ENCODE measurements at regions not wholly inside any gene's neighbourhood (a gene's known extent, or its start where the extent isn't known, plus 50 kb on each side); places are given as distances from the start of the nearest gene placed in this dataset.

- no peaks in the 10 kb centered on the region for H3K27me3 ChIP-seq
- H3K36me3 ChIP-seq, result no peaks in the 10 kb centered on the region
- TF ChIP-seq, protein P1, sequence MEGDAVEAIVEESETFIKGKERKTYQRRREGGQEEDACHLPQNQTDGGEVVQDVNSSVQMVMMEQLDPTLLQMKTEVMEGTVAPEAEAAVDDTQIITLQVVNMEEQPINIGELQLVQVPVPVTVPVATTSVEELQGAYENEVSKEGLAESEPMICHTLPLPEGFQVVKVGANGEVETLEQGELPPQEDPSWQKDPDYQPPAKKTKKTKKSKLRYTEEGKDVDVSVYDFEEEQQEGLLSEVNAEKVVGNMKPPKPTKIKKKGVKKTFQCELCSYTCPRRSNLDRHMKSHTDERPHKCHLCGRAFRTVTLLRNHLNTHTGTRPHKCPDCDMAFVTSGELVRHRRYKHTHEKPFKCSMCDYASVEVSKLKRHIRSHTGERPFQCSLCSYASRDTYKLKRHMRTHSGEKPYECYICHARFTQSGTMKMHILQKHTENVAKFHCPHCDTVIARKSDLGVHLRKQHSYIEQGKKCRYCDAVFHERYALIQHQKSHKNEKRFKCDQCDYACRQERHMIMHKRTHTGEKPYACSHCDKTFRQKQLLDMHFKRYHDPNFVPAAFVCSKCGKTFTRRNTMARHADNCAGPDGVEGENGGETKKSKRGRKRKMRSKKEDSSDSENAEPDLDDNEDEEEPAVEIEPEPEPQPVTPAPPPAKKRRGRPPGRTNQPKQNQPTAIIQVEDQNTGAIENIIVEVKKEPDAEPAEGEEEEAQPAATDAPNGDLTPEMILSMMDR (IDR thresholded peaks at IDR 0.05), result no peak
- TF ChIP-seq POLR2AphosphoS5 (IDR thresholded peaks at IDR 0.05) (no peak), POLR2A (IDR thresholded peaks at IDR 0.05) (no peak)
- H3K4me3 ChIP-seq, result no peak overlapping the region
- 70 to 78% methylated on average over 2 of the region's 2 CpGs for WGBS, 2 donors
- no peaks in the 10 kb centered on the region for H3K9me3 ChIP-seq
- H3K27ac ChIP-seq, result no peak overlapping the region
- H3K4me1 ChIP-seq, result peaks cover 0 to 4% (median 0%) of the 10 kb centered on the region in 4 donors
- DNase-seq, result no peak
- intact Hi-C loops (cut with DNase I), result no loop called here
Measured at GRCh38 chr7:52955522-52955921, 79.9 kb upstream of the POM121L12 start.

DNA sequence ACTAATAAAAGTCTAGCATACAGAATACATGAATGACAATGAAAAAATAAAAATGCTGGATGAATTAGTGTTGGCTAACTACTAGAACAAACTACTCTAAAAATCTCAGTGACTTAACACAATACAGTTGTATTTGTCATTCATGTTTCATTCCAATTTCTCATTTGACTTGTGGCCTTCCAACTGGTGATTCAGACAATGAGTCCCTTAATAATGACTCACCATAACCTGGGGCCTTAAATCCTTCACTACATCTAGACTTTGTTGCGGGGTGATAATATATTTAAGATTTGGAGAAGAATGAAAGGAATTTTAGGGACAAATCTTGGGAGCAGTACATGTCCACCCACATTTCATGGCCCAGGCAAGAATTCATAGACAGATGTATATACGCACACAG, 90.5 kb upstream of the POM121L12 start:
- 79 to 87% methylated on average over 2 of the region's 2 CpGs for whole genome bisulfite sequencing, 2 donors
- intact Hi-C loops (cut with DNase I), result no loop called here
- no peak overlapping the region for H3K4me3 ChIP-seq
- no peaks in the 10 kb centered on the region for H3K4me1 ChIP-seq
- no peaks in the 10 kb centered on the region for H3K27me3 ChIP-seq
- no peaks in the 10 kb centered on the region for H3K36me3 ChIP-seq
- no peak for DNase-seq
- TF ChIP-seq POLR2A (IDR thresholded peaks at IDR 0.05), result no peak
- TF ChIP-seq POLR2AphosphoS5 (IDR thresholded peaks at IDR 0.05), result no peak
- no peak for TF ChIP-seq EP300 (IDR thresholded peaks at IDR 0.05)
- TF ChIP-seq, protein P1 (IDR thresholded peaks at IDR 0.05), result no peak
- H3K9me3 ChIP-seq, result peaks cover 0 to 2% (median 0%) of the 10 kb centered on the region in 4 donors
- no peak overlapping the region for H3K27ac ChIP-seq

DNA sequence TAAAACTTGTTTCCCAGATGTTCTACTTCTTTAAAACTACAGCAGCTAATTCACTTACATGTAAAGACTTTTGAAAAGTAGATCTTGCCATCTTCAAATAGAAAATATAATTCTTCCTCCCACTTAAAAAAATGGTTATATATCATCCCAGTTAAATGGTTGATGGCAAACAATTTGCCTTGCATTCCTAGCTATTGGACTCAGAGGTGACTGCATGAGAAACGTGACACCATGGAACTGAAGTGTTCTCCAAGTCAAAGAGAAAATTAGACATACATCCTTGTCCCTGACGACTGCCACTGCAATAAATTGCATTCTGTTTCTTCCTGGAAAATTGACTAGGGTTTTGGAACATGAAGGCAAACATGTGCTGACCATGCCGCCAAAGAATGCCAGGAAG, 95.0 kb upstream of the POM121L12 start:
- Histone ChIP-seq H3K27me3 (no peaks in the 10 kb centered on the region), H3K36me3 (no peaks in the 10 kb centered on the region), H3K9me3 (no peaks in the 10 kb centered on the region), H3K4me1 (no peaks in the 10 kb centered on the region), H3K4me3 (no peak overlapping the region), H3K27ac (no peak overlapping the region)
- TF ChIP-seq POLR2A (IDR thresholded peaks at IDR 0.05) (no peak), EP300 (IDR thresholded peaks at IDR 0.05) (no peak), POLR2AphosphoS5 (IDR thresholded peaks at IDR 0.05) (no peak)
- TF ChIP-seq, protein P1 (IDR thresholded peaks at IDR 0.05), result no peak
- no peak for DNase-seq
- intact Hi-C loops (cut with DNase I), result no loop called here
- WGBS, 2 donors, result 61 to 69% methylated on average over 3 of the region's 3 CpGs

GRCh38 chr7:52938455-52939133, 96.8 kb upstream of the POM121L12 start:
- Histone ChIP-seq H3K27me3 (no peaks in the 10 kb centered on the region), H3K27ac (no peak overlapping the region), H3K4me3 (no peak overlapping the region), H3K4me1 (no peaks in the 10 kb centered on the region), H3K9me3 (peaks cover 0 to 3% (median 0%) of the 10 kb centered on the region in 4 donors), H3K36me3 (no peaks in the 10 kb centered on the region)
- TF ChIP-seq, protein P1 (IDR thresholded peaks at IDR 0.05), result no peak
- no peak for TF ChIP-seq EP300 (IDR thresholded peaks at IDR 0.05)
- no peak for TF ChIP-seq POLR2A (IDR thresholded peaks at IDR 0.05)
- no peak for TF ChIP-seq POLR2AphosphoS5 (IDR thresholded peaks at IDR 0.05)
- intact Hi-C loops (cut with DNase I), result no loop called here
- no peak for DNase-seq

DNA sequence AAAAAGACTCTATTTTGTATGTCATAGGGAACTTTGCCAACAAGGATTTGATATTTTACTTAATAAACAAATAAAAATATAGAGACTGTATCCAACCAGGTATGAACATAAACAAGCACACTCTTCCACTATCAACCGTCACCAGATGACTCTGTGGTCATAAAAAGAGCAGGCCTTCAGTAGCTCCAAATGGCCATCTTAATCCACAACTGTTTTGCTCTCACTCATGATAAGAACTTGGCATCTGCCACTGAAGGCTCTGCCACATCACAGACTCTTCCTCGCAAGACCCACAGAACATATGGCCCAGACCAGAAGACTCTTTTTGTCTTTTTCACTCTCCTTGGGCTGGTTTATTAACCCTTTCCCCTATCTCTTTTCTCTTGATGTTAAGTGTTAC, 98.7 kb upstream of the POM121L12 start:
- peaks cover 0 to 3% (median 0%) of the 10 kb centered on the region in 4 donors for H3K9me3 ChIP-seq
- H3K4me3 ChIP-seq, result no peak overlapping the region
- H3K4me1 ChIP-seq, result no peaks in the 10 kb centered on the region
- no peaks in the 10 kb centered on the region for H3K27me3 ChIP-seq
- WGBS, 2 donors, result 4 to 33% methylated on average over 2 of the region's 2 CpGs
- no peak overlapping the region for H3K27ac ChIP-seq
- intact Hi-C loops (cut with DNase I), result no loop called here
- TF ChIP-seq POLR2AphosphoS5 (IDR thresholded peaks at IDR 0.05), result no peak
- TF ChIP-seq EP300 (IDR thresholded peaks at IDR 0.05), result no peak
- TF ChIP-seq POLR2A (IDR thresholded peaks at IDR 0.05), result no peak
- TF ChIP-seq, protein P1 (IDR thresholded peaks at IDR 0.05), result no peak
- no peaks in the 10 kb centered on the region for H3K36me3 ChIP-seq
- no peak for DNase-seq

Measured in sigmoid colon (tissue), 6 donors.